ENCODE measurements at regions not wholly inside any gene's neighbourhood (a gene's known extent, or its start where the extent isn't known, plus 50 kb on each side); places are given as distances from the start of the nearest gene placed in this dataset.

- no peak overlapping the region for H2BK5ac ChIP-seq (ENCODE audit: low read depth, low read length, poor library complexity)
- H2AK5ac ChIP-seq (ENCODE audit: low read length): no peak overlapping the region
- no peak overlapping the region for H3K18ac ChIP-seq (ENCODE audit: low read length)
- H3K79me1 ChIP-seq (ENCODE audit: low read length): no peaks in the 10 kb centered on the region
- no peak overlapping the region for H2BK12ac ChIP-seq (ENCODE audit: low read length)
- no peak overlapping the region for H4K12ac ChIP-seq (ENCODE audit: low read depth, low read length)
- H3K27ac ChIP-seq (ENCODE audit: low read depth, low read length): no peak overlapping the region
- no peak overlapping the region for H3K23ac ChIP-seq (ENCODE audit: low read length)
- no peak overlapping the region for H3K14ac ChIP-seq (ENCODE audit: low read length)
- H3K4me3 ChIP-seq (ENCODE audit: low read depth, low read length): no peak overlapping the region
- no peak overlapping the region for H2BK120ac ChIP-seq (ENCODE audit: insufficient read depth, low read length, poor library complexity)
- no peak overlapping the region for H4K8ac ChIP-seq (ENCODE audit: low read depth, low read length)
- no peak overlapping the region for H3K4ac ChIP-seq (ENCODE audit: low read depth, low read length)
- H3K79me2 ChIP-seq (ENCODE audit: control insufficient read depth, insufficient read depth, low read length, poor library complexity): no peaks in the 10 kb centered on the region
- DNase-seq: no peak
- H3K9me3 ChIP-seq (ENCODE audit: insufficient read depth, low read depth, low read length): no peaks in the 10 kb centered on the region
- no peak overlapping the region for H2AFZ ChIP-seq (ENCODE audit: insufficient read depth, low read length, poor library complexity)
- no peaks in the 10 kb centered on the region for H3K27me3 ChIP-seq (ENCODE audit: insufficient read depth, low read length)
- H3K4me2 ChIP-seq (ENCODE audit: low read length): no peak overlapping the region
- no CpG with 5 or more reads among the region's 5 CpGs for WGBS (ENCODE audit: extremely low coverage, insufficient coverage, insufficient read length)
- no peaks in the 10 kb centered on the region for H3K36me3 ChIP-seq (ENCODE audit: control insufficient read depth in 1 of 2, insufficient read depth in 2 of 2, low read length in 2 of 2)
- no peak overlapping the region for H3K9ac ChIP-seq (ENCODE audit: low read length)
- H3K4me1 ChIP-seq (ENCODE audit: control insufficient read depth in 1 of 2, insufficient read depth in 2 of 2, low read length in 2 of 2): peaks cover 0 to 3% of the 10 kb centered on the region in 2 experiments
- H4K91ac ChIP-seq (ENCODE audit: low read depth, low read length): no peak overlapping the region
Observed at GRCh38 chr12:13374793-13375192, 178.3 kb downstream of the EMP1 start.

- no peak overlapping the region for H3K18ac ChIP-seq (ENCODE audit: low read length)
- H3K27ac ChIP-seq (ENCODE audit: low read depth, low read length): no peak overlapping the region
- no peak overlapping the region for H3K9ac ChIP-seq (ENCODE audit: low read length)
- no peak overlapping the region for H3K23ac ChIP-seq (ENCODE audit: low read length)
- no peak overlapping the region for H2AFZ ChIP-seq (ENCODE audit: insufficient read depth, low read length, poor library complexity)
- H4K91ac ChIP-seq (ENCODE audit: low read depth, low read length): no peak overlapping the region
- no peaks in the 10 kb centered on the region for H3K79me1 ChIP-seq (ENCODE audit: low read length)
- H4K8ac ChIP-seq (ENCODE audit: low read depth, low read length): no peak overlapping the region
- DNase-seq: no peak
- H2AK5ac ChIP-seq (ENCODE audit: low read length): no peak overlapping the region
- H3K4ac ChIP-seq (ENCODE audit: low read depth, low read length): no peak overlapping the region
- peaks cover 0 to 3% of the 10 kb centered on the region in 2 experiments for H3K4me1 ChIP-seq (ENCODE audit: control insufficient read depth in 1 of 2, insufficient read depth in 2 of 2, low read length in 2 of 2)
- no peaks in the 10 kb centered on the region for H3K27me3 ChIP-seq (ENCODE audit: insufficient read depth, low read length)
- WGBS (ENCODE audit: extremely low coverage, insufficient coverage, insufficient read length): no CpG with 5 or more reads among the region's 2 CpGs
- no peaks in the 10 kb centered on the region for H3K9me3 ChIP-seq (ENCODE audit: insufficient read depth, low read depth, low read length)
- H3K14ac ChIP-seq (ENCODE audit: low read length): no peak overlapping the region
- H2BK5ac ChIP-seq (ENCODE audit: low read depth, low read length, poor library complexity): no peak overlapping the region
- H2BK12ac ChIP-seq (ENCODE audit: low read length): no peak overlapping the region
- H3K36me3 ChIP-seq (ENCODE audit: control insufficient read depth in 1 of 2, insufficient read depth in 2 of 2, low read length in 2 of 2): no peaks in the 10 kb centered on the region
- no peak overlapping the region for H3K4me3 ChIP-seq (ENCODE audit: low read depth, low read length)
- H4K12ac ChIP-seq (ENCODE audit: low read depth, low read length): no peak overlapping the region
- H3K79me2 ChIP-seq (ENCODE audit: control insufficient read depth, insufficient read depth, low read length, poor library complexity): no peaks in the 10 kb centered on the region
- no peak overlapping the region for H3K4me2 ChIP-seq (ENCODE audit: low read length)
- H2BK120ac ChIP-seq (ENCODE audit: insufficient read depth, low read length, poor library complexity): no peak overlapping the region
Observed at GRCh38 chr12:13373803-13374202, 177.3 kb downstream of the EMP1 start.

- no CpG with 5 or more reads among the region's 6 CpGs for WGBS (ENCODE audit: extremely low coverage, insufficient coverage, insufficient read length)
- no peak overlapping the region for H3K4me2 ChIP-seq (ENCODE audit: low read length)
- H3K4me3 ChIP-seq (ENCODE audit: low read depth, low read length): no peak overlapping the region
- no peak overlapping the region for H4K91ac ChIP-seq (ENCODE audit: low read depth, low read length)
- H2BK12ac ChIP-seq (ENCODE audit: low read length): no peak overlapping the region
- H3K4me1 ChIP-seq (ENCODE audit: control insufficient read depth in 1 of 2, insufficient read depth in 2 of 2, low read length in 2 of 2): peaks cover 0 to 3% of the 10 kb centered on the region in 2 experiments
- no peak overlapping the region for H4K12ac ChIP-seq (ENCODE audit: low read depth, low read length)
- no peak overlapping the region for H3K4ac ChIP-seq (ENCODE audit: low read depth, low read length)
- no peak overlapping the region for H4K8ac ChIP-seq (ENCODE audit: low read depth, low read length)
- no peak overlapping the region for H2AFZ ChIP-seq (ENCODE audit: insufficient read depth, low read length, poor library complexity)
- no peaks in the 10 kb centered on the region for H3K9me3 ChIP-seq (ENCODE audit: insufficient read depth, low read depth, low read length)
- H3K9ac ChIP-seq (ENCODE audit: low read length): no peak overlapping the region
- no peaks in the 10 kb centered on the region for H3K27me3 ChIP-seq (ENCODE audit: insufficient read depth, low read length)
- no peak overlapping the region for H3K27ac ChIP-seq (ENCODE audit: low read depth, low read length)
- DNase-seq: no peak
- H2AK5ac ChIP-seq (ENCODE audit: low read length): no peak overlapping the region
- no peak overlapping the region for H3K18ac ChIP-seq (ENCODE audit: low read length)
- H2BK5ac ChIP-seq (ENCODE audit: low read depth, low read length, poor library complexity): no peak overlapping the region
- no peak overlapping the region for H3K23ac ChIP-seq (ENCODE audit: low read length)
- H3K36me3 ChIP-seq (ENCODE audit: control insufficient read depth in 1 of 2, insufficient read depth in 2 of 2, low read length in 2 of 2): no peaks in the 10 kb centered on the region
- H3K14ac ChIP-seq (ENCODE audit: low read length): no peak overlapping the region
- no peak overlapping the region for H2BK120ac ChIP-seq (ENCODE audit: insufficient read depth, low read length, poor library complexity)
- no peaks in the 10 kb centered on the region for H3K79me1 ChIP-seq (ENCODE audit: low read length)
- H3K79me2 ChIP-seq (ENCODE audit: control insufficient read depth, insufficient read depth, low read length, poor library complexity): no peaks in the 10 kb centered on the region
Observed at GRCh38 chr12:13373131-13373530, 176.6 kb downstream of the EMP1 start.

GRCh38 chr12:13372386-13372785, 175.9 kb downstream of the EMP1 start:
- H3K36me3 ChIP-seq (ENCODE audit: control insufficient read depth in 1 of 2, insufficient read depth in 2 of 2, low read length in 2 of 2): no peaks in the 10 kb centered on the region
- H2BK5ac ChIP-seq (ENCODE audit: low read depth, low read length, poor library complexity): no peak overlapping the region
- H3K4me1 ChIP-seq (ENCODE audit: control insufficient read depth in 1 of 2, insufficient read depth in 2 of 2, low read length in 2 of 2): peaks cover 0 to 3% of the 10 kb centered on the region in 2 experiments
- no peak overlapping the region for H4K91ac ChIP-seq (ENCODE audit: low read depth, low read length)
- H4K12ac ChIP-seq (ENCODE audit: low read depth, low read length): no peak overlapping the region
- DNase-seq: no peak
- H3K14ac ChIP-seq (ENCODE audit: low read length): no peak overlapping the region
- H3K18ac ChIP-seq (ENCODE audit: low read length): no peak overlapping the region
- H3K9me3 ChIP-seq (ENCODE audit: insufficient read depth, low read depth, low read length): no peaks in the 10 kb centered on the region
- no peaks in the 10 kb centered on the region for H3K27me3 ChIP-seq (ENCODE audit: insufficient read depth, low read length)
- H2AFZ ChIP-seq (ENCODE audit: insufficient read depth, low read length, poor library complexity): no peak overlapping the region
- H3K4ac ChIP-seq (ENCODE audit: low read depth, low read length): no peak overlapping the region
- H3K79me1 ChIP-seq (ENCODE audit: low read length): no peaks in the 10 kb centered on the region
- no peak overlapping the region for H2BK12ac ChIP-seq (ENCODE audit: low read length)
- H4K8ac ChIP-seq (ENCODE audit: low read depth, low read length): no peak overlapping the region
- H2AK5ac ChIP-seq (ENCODE audit: low read length): no peak overlapping the region
- H3K4me3 ChIP-seq (ENCODE audit: low read depth, low read length): no peak overlapping the region
- H3K4me2 ChIP-seq (ENCODE audit: low read length): no peak overlapping the region
- H3K9ac ChIP-seq (ENCODE audit: low read length): no peak overlapping the region
- WGBS (ENCODE audit: extremely low coverage, insufficient coverage, insufficient read length): no CpG with 5 or more reads among the region's 6 CpGs
- no peaks in the 10 kb centered on the region for H3K79me2 ChIP-seq (ENCODE audit: control insufficient read depth, insufficient read depth, low read length, poor library complexity)
- H3K23ac ChIP-seq (ENCODE audit: low read length): no peak overlapping the region
- H3K27ac ChIP-seq (ENCODE audit: low read depth, low read length): no peak overlapping the region
- no peak overlapping the region for H2BK120ac ChIP-seq (ENCODE audit: insufficient read depth, low read length, poor library complexity)
